ENCODE measurements at regions not wholly inside any gene's neighbourhood (a gene's known extent, or its start where the extent isn't known, plus 50 kb on each side); places are given as distances from the start of the nearest gene placed in this dataset.

DNA sequence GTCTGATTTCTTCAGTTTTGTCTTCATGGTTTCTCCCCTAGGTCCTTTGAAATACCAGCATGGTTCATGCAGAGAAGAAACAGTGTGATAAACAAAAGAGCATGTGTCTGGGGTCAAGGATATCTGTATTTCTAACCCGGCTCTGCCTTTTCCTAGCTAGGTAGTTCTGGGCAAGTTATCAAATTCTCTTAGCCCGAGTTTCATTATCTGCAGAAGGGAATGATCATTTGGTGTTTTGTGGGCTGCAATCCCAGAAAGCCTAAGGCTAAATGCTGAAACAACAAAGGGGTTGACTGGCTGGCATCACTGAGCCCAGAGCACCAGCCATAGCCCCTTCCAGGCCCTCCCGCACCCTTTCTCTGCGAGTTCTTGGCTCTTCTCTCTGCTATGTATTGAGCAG, 51.7 kb upstream of the DAPL1 start:
- CTCF ChIA-PET = interaction anchor here (0.7 to 2.8 kb wide), 4 partner anchors 10 to 1416 kb away, joined by 3 to 12 read pairs (median 5); no protein-coding TSS in a partner anchor
- TF ChIP-seq RAD21 (IDR thresholded peaks at IDR 0.05; ENCODE audit: low read depth) (no peak), EZH2phosphoT487 (IDR thresholded peaks at IDR 0.05; ENCODE audit: borderline replicate concordance) (no peak), EGR1 (IDR thresholded peaks at IDR 0.05; ENCODE audit: low read depth) (no peak), POLR2AphosphoS5 (IDR thresholded peaks at IDR 0.05; ENCODE audit: low read depth, low read length) (no peak), ZNF274 (IDR thresholded peaks at IDR 0.05; ENCODE audit: low read depth, low read length) (no peak), SRF (IDR thresholded peaks at IDR 0.05; ENCODE audit: low read depth) (no peak), ZFX (IDR thresholded peaks at IDR 0.05) (no peak), ELF1 (IDR thresholded peaks at IDR 0.05; ENCODE audit: borderline replicate concordance, low read depth) (no peak), SP1 (IDR thresholded peaks at IDR 0.05; ENCODE audit: low read depth) (no peak), JUND (IDR thresholded peaks at IDR 0.05) (no peak), YY1 (IDR thresholded peaks at IDR 0.05; ENCODE audit: extremely low read depth, insufficient replicate concordance, low read depth, low read length) (no peak), TCF7L2 (IDR thresholded peaks at IDR 0.05; ENCODE audit: borderline replicate concordance, extremely low read depth, insufficient read depth, insufficient read length) (no peak)
- TF ChIP-seq, protein P1, sequence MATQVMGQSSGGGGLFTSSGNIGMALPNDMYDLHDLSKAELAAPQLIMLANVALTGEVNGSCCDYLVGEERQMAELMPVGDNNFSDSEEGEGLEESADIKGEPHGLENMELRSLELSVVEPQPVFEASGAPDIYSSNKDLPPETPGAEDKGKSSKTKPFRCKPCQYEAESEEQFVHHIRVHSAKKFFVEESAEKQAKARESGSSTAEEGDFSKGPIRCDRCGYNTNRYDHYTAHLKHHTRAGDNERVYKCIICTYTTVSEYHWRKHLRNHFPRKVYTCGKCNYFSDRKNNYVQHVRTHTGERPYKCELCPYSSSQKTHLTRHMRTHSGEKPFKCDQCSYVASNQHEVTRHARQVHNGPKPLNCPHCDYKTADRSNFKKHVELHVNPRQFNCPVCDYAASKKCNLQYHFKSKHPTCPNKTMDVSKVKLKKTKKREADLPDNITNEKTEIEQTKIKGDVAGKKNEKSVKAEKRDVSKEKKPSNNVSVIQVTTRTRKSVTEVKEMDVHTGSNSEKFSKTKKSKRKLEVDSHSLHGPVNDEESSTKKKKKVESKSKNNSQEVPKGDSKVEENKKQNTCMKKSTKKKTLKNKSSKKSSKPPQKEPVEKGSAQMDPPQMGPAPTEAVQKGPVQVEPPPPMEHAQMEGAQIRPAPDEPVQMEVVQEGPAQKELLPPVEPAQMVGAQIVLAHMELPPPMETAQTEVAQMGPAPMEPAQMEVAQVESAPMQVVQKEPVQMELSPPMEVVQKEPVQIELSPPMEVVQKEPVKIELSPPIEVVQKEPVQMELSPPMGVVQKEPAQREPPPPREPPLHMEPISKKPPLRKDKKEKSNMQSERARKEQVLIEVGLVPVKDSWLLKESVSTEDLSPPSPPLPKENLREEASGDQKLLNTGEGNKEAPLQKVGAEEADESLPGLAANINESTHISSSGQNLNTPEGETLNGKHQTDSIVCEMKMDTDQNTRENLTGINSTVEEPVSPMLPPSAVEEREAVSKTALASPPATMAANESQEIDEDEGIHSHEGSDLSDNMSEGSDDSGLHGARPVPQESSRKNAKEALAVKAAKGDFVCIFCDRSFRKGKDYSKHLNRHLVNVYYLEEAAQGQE (IDR thresholded peaks at IDR 0.05; ENCODE audit: low read depth) = no peak
- TF ChIP-seq, protein P2, sequence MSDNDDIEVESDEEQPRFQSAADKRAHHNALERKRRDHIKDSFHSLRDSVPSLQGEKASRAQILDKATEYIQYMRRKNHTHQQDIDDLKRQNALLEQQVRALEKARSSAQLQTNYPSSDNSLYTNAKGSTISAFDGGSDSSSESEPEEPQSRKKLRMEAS (IDR thresholded peaks at IDR 0.05) = no peak
- TF ChIP-seq, protein P3, sequence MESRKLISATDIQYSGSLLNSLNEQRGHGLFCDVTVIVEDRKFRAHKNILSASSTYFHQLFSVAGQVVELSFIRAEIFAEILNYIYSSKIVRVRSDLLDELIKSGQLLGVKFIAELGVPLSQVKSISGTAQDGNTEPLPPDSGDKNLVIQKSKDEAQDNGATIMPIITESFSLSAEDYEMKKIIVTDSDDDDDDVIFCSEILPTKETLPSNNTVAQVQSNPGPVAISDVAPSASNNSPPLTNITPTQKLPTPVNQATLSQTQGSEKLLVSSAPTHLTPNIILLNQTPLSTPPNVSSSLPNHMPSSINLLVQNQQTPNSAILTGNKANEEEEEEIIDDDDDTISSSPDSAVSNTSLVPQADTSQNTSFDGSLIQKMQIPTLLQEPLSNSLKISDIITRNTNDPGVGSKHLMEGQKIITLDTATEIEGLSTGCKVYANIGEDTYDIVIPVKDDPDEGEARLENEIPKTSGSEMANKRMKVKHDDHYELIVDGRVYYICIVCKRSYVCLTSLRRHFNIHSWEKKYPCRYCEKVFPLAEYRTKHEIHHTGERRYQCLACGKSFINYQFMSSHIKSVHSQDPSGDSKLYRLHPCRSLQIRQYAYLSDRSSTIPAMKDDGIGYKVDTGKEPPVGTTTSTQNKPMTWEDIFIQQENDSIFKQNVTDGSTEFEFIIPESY (IDR thresholded peaks at IDR 0.05; ENCODE audit: extremely low read depth, insufficient replicate concordance, low read length) = no peak
- TF ChIP-seq, protein P4, sequence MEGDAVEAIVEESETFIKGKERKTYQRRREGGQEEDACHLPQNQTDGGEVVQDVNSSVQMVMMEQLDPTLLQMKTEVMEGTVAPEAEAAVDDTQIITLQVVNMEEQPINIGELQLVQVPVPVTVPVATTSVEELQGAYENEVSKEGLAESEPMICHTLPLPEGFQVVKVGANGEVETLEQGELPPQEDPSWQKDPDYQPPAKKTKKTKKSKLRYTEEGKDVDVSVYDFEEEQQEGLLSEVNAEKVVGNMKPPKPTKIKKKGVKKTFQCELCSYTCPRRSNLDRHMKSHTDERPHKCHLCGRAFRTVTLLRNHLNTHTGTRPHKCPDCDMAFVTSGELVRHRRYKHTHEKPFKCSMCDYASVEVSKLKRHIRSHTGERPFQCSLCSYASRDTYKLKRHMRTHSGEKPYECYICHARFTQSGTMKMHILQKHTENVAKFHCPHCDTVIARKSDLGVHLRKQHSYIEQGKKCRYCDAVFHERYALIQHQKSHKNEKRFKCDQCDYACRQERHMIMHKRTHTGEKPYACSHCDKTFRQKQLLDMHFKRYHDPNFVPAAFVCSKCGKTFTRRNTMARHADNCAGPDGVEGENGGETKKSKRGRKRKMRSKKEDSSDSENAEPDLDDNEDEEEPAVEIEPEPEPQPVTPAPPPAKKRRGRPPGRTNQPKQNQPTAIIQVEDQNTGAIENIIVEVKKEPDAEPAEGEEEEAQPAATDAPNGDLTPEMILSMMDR (IDR thresholded peaks at IDR 0.05 in 2 of 3, conservative IDR thresholded peaks at IDR 0.05 in 1 of 3; ENCODE audit: borderline replicate concordance in 1 of 3, insufficient read depth in 1 of 3, low read depth in 2 of 3, low read length in 2 of 3) = no peak
- intact Hi-C loops (cut with micrococcal nuclease) = loop anchor here (10.0 kb wide), 1 partner anchor 969 kb away; no protein-coding TSS in a partner anchor

More for the DNA sequence above, 51.7 kb upstream of the DAPL1 start:
- H3K36me3 ChIP-seq (ENCODE audit: control insufficient read depth in 1 of 2, insufficient read depth in 2 of 2, low read length in 2 of 2) = no peaks in the 10 kb centered on the region
- ChIA-PET POLR2A (no interaction called here), RAD21 (ENCODE audit: low non-redundant PET in 1 of 2, low total read pairs in 2 of 2, uncharacterized antibody in 2 of 2, unreplicated experiment in 2 of 2) (no interaction called here)
- H3K9ac ChIP-seq (ENCODE audit: low read length) = no peak overlapping the region
- H4K20me1 ChIP-seq (ENCODE audit: insufficient read depth) = no peaks in the 10 kb centered on the region
- DNase-seq (ENCODE audit: low read depth, low spot score) (no peak), ATAC-seq (no peak)
- H3K4me3 ChIP-seq (replicated peaks in 1 of 2; ENCODE audit: low read depth in 1 of 2, low read length in 2 of 2) = no peak overlapping the region
- H3K9me2 ChIP-seq (ENCODE audit: insufficient read depth) = no peaks in the 10 kb centered on the region
- BruUV-seq (replicated peaks) = no TSS peak
- no peak overlapping the region for H3K4me2 ChIP-seq (ENCODE audit: low read length)
- H3K9me3 ChIP-seq (ENCODE audit: control insufficient read depth in 1 of 2, insufficient read depth in 1 of 2, low read depth in 1 of 2, low read length in 2 of 2) = no peaks in the 10 kb centered on the region
- H3K27me3 ChIP-seq (ENCODE audit: insufficient read depth, low read length) = peaks cover 21% of the 10 kb centered on the region
- no peak overlapping the region for H3K27ac ChIP-seq (ENCODE audit: low read depth, low read length)
- H3K4me1 ChIP-seq (ENCODE audit: control insufficient read depth in 1 of 2, insufficient read depth in 2 of 2, low read length in 2 of 2) = no peaks in the 10 kb centered on the region
- H2AFZ ChIP-seq (ENCODE audit: low read depth, low read length, poor library complexity, severe bottlenecking) = no peak overlapping the region
- H3K79me2 ChIP-seq (ENCODE audit: insufficient read depth, low read length) = no peaks in the 10 kb centered on the region

Data from HCT116 (cell line).